Stimulated activated naive CD8-positive, alpha-beta T cell treated with anti-CD3 and anti-CD28 coated beads, Interleukin-15, Interleukin-2, amounts not matched to agents 100 ng/mL and 50 ng/mL, for 24 hours (primary cell): ENCODE measurements at regions not wholly inside any gene's neighbourhood (a gene's known extent, or its start where the extent isn't known, plus 50 kb on each side); places are given as distances from the start of the nearest gene placed in this dataset.

Experiments
- H3K27ac Mint-ChIP-seq: one replicate; pipeline ENCODE4 v1.8.0; 2021; ENCODE audit warnings: mild to moderate bottlenecking, mixed read lengths
- H3K27me3 Mint-ChIP-seq: one replicate; pipeline ENCODE4 v1.8.0; 2021; ENCODE audit warnings: mixed read lengths
- H3K36me3 Mint-ChIP-seq: one replicate; pipeline ENCODE4 v1.8.0; 2021; ENCODE audit warnings: low read depth, mixed read lengths
- H3K4me1 Mint-ChIP-seq: one replicate; pipeline ENCODE4 v1.8.0; 2021; ENCODE audit warnings: low read depth, mixed read lengths
- H3K4me3 Mint-ChIP-seq: one replicate; pipeline ENCODE4 v1.8.0; 2021; ENCODE audit warnings: mild to moderate bottlenecking, mixed read lengths
- H3K9me3 Mint-ChIP-seq: one replicate; pipeline ENCODE4 v1.8.0; 2021; ENCODE audit warnings: mixed read lengths

DNA sequence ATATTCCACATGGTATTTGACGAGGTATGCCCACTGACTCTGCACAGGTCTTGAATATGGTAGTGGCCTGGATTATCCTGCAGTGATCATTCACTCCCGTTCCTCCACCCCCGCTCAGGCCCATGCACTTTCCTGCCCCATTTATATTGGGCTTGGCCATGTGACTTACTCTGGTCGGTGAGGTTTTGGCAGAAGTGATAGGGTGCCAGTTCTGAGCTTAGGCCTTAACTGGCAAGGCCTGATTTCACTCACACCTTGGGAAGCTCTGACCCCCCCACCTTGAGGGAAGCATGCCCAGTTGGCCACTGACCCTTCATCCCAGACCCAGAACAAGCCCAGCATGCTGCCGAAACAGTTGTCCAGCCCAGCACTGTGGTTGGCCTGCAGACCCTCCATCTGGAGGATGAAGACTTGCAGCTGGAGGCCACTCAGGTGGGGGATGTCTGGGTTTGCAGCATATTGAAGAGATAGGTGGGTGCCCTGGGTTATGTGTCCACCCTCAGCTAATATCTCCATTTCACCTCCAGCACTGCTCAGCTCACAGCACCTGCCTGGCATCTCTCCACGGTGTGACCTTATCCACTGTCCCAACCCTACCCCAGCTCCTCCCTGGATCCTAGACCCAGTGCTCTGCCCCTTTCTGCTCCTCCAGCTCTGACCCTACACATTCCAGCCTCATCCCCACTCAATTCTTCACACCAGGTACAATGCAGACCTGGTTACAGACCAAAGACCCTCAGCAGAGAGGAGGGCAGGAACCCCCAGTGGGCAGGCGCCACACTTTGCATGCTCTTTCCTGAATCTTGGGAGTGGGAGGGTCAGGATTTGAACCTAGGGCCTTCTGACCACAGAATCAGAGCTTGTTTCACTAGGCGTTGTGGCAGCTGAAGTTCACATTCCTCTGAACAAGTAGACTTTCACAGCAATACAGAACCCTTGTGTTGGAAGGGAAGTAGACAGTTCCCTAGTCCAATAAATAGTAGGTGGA lies 138.1 kb upstream of the CHST15 start:
- H3K9me3 Mint-ChIP-seq: peaks cover 27% of the 10 kb centered on the region
- peak overlapping the region; percentile 41 for H3K4me3 Mint-ChIP-seq
- H3K27me3 Mint-ChIP-seq: no peaks in the 10 kb centered on the region
- H3K27ac Mint-ChIP-seq: peak overlapping the region; percentile 77
- peaks cover 11% of the 10 kb centered on the region for H3K4me1 Mint-ChIP-seq
- H3K36me3 Mint-ChIP-seq: peaks cover 5% of the 10 kb centered on the region

DNA sequence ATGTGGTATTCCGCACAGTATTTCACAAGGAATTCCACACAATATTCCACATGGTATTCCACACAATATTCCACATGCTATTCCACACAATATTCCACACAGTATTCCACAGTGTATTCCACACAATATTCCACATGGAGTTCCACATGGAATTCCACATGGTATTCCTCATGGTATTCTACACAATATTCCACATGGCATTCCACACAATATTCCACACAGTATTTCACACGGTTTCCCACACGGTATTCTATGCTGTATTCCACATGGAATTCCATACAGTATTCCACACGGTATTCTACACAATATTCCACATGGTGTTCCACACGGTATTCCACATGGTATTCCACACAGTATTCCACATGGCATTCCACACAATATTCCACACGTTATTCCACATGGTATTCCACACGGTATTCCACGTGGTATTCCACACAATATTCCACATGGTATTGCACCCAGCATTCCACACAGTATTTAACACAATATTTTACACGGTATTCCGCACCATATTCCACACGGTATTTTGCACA lies 137.3 kb upstream of the CHST15 start:
- Mint-ChIP-seq H3K27me3 (no peaks in the 10 kb centered on the region), H3K4me3 (peak overlapping the region; percentile 41), H3K36me3 (peaks cover 9% of the 10 kb centered on the region), H3K27ac (peak overlapping the region; percentile 77), H3K9me3 (peaks cover 27% of the 10 kb centered on the region), H3K4me1 (peaks cover 16% of the 10 kb centered on the region)

DNA sequence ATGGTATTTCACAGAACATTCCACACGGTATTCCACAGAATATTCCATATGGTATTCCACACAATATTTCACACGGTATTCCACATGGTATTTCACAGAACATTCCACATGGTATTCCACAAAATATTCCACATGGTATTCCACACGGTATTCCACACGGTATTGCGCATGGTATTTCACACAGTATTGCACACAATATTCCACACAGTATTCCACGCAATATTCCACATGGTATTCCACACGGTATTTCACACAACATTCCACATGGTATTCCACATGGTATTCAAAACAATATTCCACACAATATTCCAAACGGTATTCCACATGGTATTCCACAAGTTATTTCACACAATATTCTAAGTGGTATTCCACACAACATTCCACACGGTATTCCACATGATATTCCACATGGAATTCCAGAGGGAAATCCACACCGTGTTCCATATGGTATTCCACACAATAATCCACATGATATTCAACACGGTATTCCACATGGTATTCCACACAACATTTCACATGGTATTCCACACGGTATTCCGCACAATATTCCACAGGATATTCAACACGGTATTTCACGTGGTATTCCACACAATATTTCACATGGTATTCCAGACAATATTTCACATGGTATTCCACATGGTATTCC lies 136.7 kb upstream of the CHST15 start:
- Mint-ChIP-seq H3K4me1 (peaks cover 16% of the 10 kb centered on the region), H3K27me3 (no peaks in the 10 kb centered on the region), H3K27ac (peak overlapping the region; percentile 58)

DNA sequence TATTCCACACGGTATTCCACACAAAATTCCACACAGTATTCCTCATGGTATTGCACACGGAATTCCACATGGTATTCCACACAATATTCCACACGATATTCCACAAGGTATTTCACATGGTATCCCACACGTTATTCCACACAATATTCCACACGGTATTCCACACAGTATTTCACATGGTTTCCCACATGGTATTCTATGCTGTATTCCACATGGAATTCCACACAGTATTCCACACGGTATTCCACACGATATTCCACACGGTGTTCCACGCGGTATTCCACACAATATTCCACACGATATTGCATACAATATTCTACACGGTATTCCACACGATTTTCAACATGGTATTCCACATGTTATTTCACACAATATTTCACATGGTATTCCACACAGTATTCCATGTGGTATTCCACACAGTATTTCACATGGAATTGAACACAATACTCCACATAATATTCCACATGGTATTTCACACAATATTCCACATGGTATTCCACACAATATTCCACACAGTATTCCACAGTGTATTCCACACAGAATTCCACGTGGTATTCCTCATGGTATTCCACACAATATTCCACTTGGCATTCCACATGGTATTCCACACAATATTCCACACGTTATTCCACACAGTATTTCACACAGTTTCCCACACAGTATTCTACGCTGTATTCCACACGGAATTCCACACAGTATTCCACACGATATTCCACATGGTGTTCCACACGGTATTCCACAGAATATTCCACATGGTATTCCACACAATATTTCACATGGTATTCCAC lies 136.0 kb upstream of the CHST15 start:
- peaks cover 16% of the 10 kb centered on the region for H3K4me1 Mint-ChIP-seq
- H3K36me3 Mint-ChIP-seq: peaks cover 9% of the 10 kb centered on the region
- peaks cover 27% of the 10 kb centered on the region for H3K9me3 Mint-ChIP-seq
- no peaks in the 10 kb centered on the region for H3K27me3 Mint-ChIP-seq
- H3K27ac Mint-ChIP-seq: peak overlapping the region; percentile 58
- no peak overlapping the region for H3K4me3 Mint-ChIP-seq

More for the DNA sequence above, 136.7 kb upstream of the CHST15 start:
- peaks cover 27% of the 10 kb centered on the region for H3K9me3 Mint-ChIP-seq
- H3K36me3 Mint-ChIP-seq: peaks cover 9% of the 10 kb centered on the region
- peak overlapping the region; percentile 41 for H3K4me3 Mint-ChIP-seq

DNA sequence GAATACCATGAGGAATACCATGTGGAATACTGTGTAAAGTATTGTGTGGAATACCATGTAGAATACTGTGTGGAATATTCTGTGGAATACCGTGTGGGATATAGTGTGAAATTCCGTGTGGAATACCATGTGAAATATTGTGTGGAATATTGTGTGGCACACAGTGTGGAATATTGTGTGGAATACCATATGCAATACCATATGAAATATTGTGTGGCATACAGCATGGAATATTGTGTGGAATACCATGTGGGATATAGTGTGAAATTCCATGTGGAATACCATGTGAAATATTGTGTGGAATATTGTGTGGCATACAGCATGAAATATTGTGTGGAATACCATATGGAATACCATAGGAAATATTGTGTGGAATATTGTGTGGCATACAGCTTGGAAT lies 135.1 kb upstream of the CHST15 start:
- Mint-ChIP-seq H3K27ac (peak overlapping the region; percentile 73), H3K36me3 (peaks cover 9% of the 10 kb centered on the region), H3K4me3 (no peak overlapping the region), H3K27me3 (no peaks in the 10 kb centered on the region), H3K9me3 (peaks cover 27% of the 10 kb centered on the region), H3K4me1 (peaks cover 16% of the 10 kb centered on the region)

DNA sequence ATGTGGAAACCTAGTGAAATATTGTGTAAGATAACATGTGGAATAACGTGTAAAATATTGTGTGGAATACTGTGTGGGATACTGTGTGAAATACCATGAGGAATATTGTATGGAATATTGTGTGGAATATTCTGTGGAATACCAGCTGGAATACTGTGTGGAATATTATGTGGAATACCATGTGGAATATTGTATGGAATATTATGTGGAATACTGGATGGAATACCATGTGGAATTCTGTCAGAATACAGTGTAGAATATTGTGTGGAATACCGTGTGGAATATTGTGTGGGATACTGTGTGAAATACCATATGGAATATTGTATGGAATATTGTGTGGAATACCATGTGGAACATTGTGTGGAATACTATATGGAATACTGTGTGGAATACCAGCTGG lies 134.6 kb upstream of the CHST15 start:
- Mint-ChIP-seq H3K9me3 (peaks cover 27% of the 10 kb centered on the region), H3K27me3 (no peaks in the 10 kb centered on the region), H3K36me3 (peaks cover 9% of the 10 kb centered on the region), H3K4me3 (peak overlapping the region; percentile 50), H3K4me1 (peaks cover 16% of the 10 kb centered on the region), H3K27ac (peak overlapping the region; percentile 73)

DNA sequence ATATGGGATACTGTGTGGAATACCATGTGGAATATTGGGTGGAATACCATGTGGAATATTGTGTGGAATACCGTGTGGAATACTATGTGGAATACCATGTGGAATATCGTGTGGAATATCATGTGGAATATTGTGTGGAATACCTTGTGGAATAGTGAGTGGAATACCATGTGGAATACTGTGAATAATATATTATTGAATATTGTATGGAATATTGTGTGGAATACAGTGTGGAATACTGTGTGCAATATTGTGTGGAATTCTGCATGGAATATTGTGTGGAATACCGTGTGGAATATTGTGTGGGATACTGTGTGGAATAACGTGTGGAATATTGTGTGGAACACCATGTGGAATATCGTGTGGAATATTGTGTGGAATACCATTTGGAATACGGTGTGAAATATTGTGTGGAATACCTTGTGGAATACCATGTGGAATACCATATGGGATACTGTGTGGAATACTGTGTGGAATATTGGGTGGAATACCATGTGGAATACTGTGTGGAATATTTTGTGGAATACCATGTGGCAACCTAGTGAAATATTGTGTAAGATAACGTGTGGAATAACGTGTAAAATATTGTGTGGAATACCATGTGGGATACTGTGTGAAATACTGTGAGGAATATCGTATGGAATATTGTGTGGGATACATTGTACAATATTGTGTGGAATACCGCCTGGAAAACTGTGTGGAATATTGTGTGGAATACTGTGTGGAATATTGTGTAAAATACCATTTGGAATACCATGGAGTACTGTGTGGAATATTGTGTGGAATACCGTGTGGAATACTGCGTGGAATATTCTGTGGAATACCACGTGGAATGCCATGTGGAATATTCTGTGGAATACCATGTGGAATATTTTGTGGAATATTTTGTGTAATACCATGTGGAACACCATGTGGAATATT lies 133.9 kb upstream of the CHST15 start:
- Mint-ChIP-seq H3K27ac (peak overlapping the region; percentile 37), H3K9me3 (peaks cover 27% of the 10 kb centered on the region), H3K36me3 (peaks cover 9% of the 10 kb centered on the region), H3K4me1 (peaks cover 16% of the 10 kb centered on the region), H3K27me3 (no peaks in the 10 kb centered on the region), H3K4me3 (peak overlapping the region; percentile 50)

DNA sequence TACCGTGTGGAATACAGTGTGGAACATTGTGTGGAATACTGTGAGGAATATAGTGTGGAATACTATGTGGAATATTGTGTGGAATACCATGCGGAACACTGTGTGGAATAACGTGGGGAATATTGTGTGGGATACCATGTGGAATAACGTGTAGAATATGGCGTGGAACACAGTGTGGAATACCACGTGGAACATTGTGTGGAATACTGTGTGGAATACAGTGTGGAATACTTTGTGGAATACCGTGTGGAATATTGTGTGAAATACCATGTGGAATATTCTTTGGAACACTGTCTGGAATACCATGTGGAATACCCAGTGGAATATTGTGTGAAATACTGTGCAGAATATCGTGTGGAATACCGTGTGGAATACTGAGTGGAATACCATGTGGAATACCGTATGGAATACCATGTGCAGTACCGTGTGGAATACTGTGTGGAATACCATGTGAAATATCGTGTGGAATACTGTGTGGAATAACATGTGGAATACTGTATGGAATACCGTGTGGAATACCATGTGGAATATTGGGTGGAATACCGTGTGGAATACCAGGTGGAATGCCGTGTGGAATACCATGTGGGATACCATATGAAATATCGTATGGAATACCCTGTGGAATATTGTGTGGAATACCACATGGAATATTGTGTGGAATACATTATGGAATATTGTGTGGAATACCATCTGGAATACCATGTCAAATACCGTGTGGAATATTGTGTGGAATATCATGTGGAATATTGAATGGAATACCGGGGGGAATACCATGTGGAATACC lies 133.1 kb upstream of the CHST15 start:
- peaks cover 9% of the 10 kb centered on the region for H3K36me3 Mint-ChIP-seq
- no peaks in the 10 kb centered on the region for H3K27me3 Mint-ChIP-seq
- peaks cover 23% of the 10 kb centered on the region for H3K4me1 Mint-ChIP-seq
- peak overlapping the region; percentile 40 for H3K4me3 Mint-ChIP-seq
- peaks cover 27% of the 10 kb centered on the region for H3K9me3 Mint-ChIP-seq
- peak overlapping the region; percentile 86 for H3K27ac Mint-ChIP-seq

DNA sequence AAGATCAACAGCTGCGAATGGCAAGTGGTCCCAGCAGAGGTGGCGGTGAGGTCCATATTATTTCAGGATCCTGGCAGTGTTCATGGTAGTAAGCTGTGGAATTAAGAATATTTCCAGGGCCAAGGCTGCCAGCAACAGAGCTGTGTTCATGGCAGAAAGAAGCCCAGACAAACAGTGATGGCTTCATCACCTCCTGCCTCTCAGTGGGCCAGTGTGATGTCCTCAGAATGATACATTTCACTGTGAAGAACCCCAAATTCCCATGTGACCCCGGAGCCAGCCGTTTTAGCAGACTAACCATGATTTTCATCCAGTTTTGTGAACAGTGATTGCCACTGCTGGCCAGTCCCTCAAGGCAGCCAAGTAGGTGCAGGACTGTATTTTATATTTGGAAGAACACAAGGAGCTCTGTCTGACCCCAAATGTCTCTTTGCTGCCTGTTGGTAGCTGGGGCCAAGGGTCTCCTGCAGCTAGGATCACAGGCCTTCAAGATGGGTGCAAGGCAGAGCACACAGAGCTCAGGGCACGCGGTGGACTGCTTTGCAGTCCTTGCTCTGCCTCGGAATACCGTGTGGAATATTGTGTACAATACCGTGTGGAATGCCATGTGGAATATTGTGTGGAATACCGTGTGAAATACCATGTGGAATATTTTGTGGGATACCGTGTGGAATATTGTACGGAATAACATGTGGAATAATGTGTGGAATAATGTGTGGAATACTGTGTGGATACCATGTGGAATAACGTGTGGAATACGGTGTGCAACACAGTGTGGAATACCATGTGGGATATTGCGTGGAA lies 132.3 kb upstream of the CHST15 start:
- Mint-ChIP-seq H3K9me3 (peaks cover 22% of the 10 kb centered on the region), H3K27me3 (no peaks in the 10 kb centered on the region), H3K4me1 (peaks cover 31% of the 10 kb centered on the region), H3K36me3 (peaks cover 9% of the 10 kb centered on the region), H3K27ac (peak overlapping the region; percentile 86), H3K4me3 (peak overlapping the region; percentile 40)

DNA sequence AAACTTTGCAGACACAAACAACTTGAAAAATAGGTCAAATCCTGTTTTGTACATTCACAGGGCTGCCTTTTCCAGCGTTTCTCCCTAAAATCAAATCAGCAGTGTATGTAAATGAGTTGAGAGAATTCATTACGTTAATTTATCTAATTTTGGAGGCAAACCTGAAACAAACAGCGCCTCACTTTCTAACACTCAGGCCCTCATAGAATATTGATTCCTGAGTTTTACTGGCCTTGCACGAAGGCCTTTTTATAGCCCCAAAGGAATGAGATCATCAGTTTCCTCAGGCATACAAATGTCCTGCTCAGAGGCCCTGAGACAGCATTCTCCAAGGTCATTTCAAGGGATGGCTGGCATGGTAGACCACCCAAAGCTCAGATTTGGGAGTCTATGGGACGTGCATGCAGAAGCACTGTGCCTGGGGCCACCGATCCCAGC lies 131.7 kb upstream of the CHST15 start:
- no peaks in the 10 kb centered on the region for H3K27me3 Mint-ChIP-seq
- H3K4me3 Mint-ChIP-seq: no peak overlapping the region
- peaks cover 9% of the 10 kb centered on the region for H3K36me3 Mint-ChIP-seq
- peaks cover 20% of the 10 kb centered on the region for H3K9me3 Mint-ChIP-seq
- no peak overlapping the region for H3K27ac Mint-ChIP-seq
- H3K4me1 Mint-ChIP-seq: peaks cover 37% of the 10 kb centered on the region

DNA sequence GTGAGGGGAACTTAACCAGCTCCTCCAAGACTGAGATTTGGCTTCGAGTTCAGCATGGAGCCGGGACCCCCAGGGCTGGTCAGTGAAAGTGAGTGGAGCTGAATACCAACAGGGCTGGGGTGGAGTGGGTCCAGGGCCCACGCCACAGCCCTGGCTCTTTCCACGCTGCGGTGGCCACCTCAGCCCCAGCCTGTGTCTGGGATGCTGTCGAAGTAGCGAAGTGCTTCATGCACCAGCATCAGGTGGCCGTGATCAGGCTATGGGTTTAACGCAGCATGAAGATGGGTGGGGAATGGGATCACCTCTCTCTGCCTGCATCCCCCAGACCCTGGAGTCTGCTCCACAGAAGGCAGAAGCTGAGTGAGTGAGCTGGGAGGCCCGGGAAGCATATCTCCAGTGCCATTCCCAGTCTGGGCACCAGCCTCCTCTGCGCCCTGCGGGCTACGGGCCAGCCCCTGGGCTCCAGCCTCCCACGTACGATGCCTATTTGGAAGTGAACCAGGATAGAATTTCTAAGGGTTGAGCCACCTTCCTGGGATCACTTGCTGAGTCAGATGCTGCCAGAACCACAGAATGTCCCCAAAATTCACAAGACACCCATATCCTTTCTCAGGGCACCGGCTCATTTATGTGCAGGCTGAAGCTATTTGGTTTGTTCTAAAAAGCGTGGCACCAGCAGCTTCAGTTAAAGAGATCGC lies 131.1 kb upstream of the CHST15 start:
- H3K27ac Mint-ChIP-seq: no peak overlapping the region
- H3K4me3 Mint-ChIP-seq: no peak overlapping the region
- peaks cover 9% of the 10 kb centered on the region for H3K36me3 Mint-ChIP-seq

DNA sequence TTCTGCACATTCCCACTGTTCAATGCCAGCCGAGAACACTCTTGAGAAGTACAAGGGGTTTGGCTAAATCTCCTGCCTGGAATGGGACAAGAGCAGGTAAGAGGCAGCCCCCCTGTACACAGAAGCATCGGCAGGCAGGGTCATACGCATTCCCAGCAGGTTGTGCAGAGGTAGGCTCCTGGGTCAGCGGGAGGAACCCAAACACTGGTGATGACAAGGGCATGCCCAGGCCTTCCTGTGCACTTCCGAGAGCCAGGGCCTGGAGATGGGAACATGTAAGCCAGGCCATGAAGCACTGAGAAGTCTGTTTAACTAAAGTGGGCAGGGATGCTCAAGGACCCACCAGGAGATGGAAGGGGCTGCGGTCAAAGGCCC lies 130.3 kb upstream of the CHST15 start:
- H3K9me3 Mint-ChIP-seq: peaks cover 12% of the 10 kb centered on the region
- H3K27me3 Mint-ChIP-seq: no peaks in the 10 kb centered on the region
- H3K4me1 Mint-ChIP-seq: peaks cover 33% of the 10 kb centered on the region

More for the DNA sequence above, 131.1 kb upstream of the CHST15 start:
- Mint-ChIP-seq H3K4me1 (peaks cover 33% of the 10 kb centered on the region), H3K27me3 (no peaks in the 10 kb centered on the region), H3K9me3 (peaks cover 17% of the 10 kb centered on the region)

More for the DNA sequence above, 130.3 kb upstream of the CHST15 start:
- Mint-ChIP-seq H3K27ac (no peak overlapping the region), H3K36me3 (peaks cover 9% of the 10 kb centered on the region), H3K4me3 (no peak overlapping the region)
